ENCODE measurements at regions not wholly inside any gene's neighbourhood (a gene's known extent, or its start where the extent isn't known, plus 50 kb on each side); places are given as distances from the start of the nearest gene placed in this dataset.

DNA sequence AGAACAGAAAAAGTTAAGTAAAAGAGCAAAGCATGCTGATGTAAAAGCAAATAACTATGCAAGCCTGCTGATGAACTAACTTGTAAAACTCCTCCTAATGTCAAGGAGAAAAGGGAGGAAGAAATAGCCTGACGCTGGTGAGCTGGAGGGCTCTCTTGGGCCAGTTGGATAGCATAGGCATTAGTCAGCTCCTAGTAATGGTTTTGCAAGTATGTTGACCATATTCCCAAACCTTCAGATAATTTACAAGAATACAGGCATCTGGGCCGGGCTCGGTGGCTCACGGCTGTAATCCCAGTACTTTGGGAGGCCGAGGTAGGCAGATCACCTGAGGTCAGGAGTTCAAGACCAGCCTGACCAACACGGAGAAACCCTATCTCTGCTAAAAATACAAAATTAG is 871.4 kb downstream of the C12orf50 start:
- no peak overlapping the region for H3K4me3 ChIP-seq (replicated peaks; ENCODE audit: low read depth, low read length)
- TF ChIP-seq, protein P1, sequence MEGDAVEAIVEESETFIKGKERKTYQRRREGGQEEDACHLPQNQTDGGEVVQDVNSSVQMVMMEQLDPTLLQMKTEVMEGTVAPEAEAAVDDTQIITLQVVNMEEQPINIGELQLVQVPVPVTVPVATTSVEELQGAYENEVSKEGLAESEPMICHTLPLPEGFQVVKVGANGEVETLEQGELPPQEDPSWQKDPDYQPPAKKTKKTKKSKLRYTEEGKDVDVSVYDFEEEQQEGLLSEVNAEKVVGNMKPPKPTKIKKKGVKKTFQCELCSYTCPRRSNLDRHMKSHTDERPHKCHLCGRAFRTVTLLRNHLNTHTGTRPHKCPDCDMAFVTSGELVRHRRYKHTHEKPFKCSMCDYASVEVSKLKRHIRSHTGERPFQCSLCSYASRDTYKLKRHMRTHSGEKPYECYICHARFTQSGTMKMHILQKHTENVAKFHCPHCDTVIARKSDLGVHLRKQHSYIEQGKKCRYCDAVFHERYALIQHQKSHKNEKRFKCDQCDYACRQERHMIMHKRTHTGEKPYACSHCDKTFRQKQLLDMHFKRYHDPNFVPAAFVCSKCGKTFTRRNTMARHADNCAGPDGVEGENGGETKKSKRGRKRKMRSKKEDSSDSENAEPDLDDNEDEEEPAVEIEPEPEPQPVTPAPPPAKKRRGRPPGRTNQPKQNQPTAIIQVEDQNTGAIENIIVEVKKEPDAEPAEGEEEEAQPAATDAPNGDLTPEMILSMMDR (IDR thresholded peaks at IDR 0.05; ENCODE audit: low read depth, low read length, missing control alignments): no peak
- DNase-seq (ENCODE audit: extremely low read depth, low read depth): no peak

DNA sequence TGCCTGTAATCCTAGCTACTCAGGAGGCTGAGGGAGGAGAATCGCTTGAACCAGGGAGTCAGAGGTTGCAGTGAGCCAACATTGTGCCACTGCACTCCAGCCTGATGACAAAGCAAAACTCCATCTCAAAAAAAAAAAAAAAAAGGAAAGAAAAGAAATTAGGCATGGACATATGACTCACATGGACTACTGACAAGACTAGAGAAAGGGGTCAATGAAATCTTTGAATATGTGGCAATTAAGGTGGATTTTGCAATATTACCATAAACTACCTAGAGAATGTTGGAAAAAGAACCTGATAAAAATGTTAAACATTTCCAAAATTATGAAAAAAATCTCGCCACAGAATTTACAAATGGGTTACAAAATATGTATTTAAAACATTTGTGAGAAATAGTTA is 873.6 kb downstream of the C12orf50 start:
- no peak overlapping the region for H3K4me3 ChIP-seq (replicated peaks; ENCODE audit: low read depth, low read length)
- TF ChIP-seq, protein P1 (IDR thresholded peaks at IDR 0.05; ENCODE audit: low read depth, low read length, missing control alignments): no peak
- no peak for DNase-seq (ENCODE audit: extremely low read depth, low read depth)

DNA sequence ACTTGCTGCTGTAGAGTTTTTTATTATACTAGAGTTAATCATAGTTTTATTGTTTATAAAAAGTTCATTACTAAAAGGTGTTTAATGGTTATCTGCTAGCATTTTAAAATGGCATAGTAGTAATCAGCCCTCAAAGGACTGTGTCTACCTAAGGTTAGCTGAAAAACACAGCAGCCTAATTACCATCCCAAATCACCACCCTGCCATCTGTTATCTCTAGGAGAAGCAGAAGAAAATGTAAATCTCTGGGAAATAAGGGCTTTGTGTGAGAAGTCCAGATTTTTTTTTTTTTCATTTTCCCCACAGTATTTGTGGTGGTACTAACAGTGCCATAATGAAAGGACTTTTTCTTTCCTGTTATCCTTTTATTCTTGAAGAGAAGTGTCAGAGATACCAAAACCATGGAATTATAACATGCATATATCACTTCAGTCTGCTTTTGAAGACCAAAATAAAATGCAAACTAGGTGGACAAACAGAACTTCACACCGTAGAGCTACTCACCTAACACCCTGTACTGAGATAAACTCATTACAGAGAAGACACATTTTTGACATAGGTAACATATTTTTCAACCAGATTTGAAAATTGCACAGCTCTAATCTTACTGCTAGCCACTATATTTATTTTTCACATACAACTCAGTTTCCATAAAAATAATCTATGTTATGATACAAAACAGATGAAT is 876.2 kb downstream of the C12orf50 start:
- H3K4me3 ChIP-seq (replicated peaks; ENCODE audit: low read depth, low read length): no peak overlapping the region
- TF ChIP-seq, protein P1 (IDR thresholded peaks at IDR 0.05; ENCODE audit: low read depth, low read length, missing control alignments): no peak
- no peak for DNase-seq (ENCODE audit: extremely low read depth, low read depth)

DNA sequence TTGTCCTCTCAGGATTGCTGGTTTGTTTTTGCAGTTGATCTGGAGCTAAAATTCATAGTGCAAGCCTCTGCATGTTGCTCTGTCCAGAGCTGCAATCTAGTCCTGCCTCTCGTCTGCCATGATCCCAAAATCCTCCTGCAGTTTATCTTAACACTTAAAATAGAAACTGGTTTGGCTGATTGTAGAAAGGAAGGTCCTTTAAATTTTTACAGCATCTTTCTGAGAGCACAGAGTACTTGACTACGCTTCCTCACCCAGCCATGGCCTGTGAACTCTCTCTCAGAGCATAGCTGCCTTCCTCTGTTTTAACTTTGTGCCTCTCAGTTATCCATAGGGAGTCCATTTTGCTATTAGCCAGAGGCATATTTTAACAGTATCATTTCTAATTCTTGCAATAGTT is 877.1 kb downstream of the C12orf50 start:
- H3K4me3 ChIP-seq (replicated peaks; ENCODE audit: low read depth, low read length): no peak overlapping the region
- TF ChIP-seq, protein P1 (IDR thresholded peaks at IDR 0.05; ENCODE audit: low read depth, low read length, missing control alignments): no peak
- no peak for DNase-seq (ENCODE audit: extremely low read depth, low read depth)

DNA sequence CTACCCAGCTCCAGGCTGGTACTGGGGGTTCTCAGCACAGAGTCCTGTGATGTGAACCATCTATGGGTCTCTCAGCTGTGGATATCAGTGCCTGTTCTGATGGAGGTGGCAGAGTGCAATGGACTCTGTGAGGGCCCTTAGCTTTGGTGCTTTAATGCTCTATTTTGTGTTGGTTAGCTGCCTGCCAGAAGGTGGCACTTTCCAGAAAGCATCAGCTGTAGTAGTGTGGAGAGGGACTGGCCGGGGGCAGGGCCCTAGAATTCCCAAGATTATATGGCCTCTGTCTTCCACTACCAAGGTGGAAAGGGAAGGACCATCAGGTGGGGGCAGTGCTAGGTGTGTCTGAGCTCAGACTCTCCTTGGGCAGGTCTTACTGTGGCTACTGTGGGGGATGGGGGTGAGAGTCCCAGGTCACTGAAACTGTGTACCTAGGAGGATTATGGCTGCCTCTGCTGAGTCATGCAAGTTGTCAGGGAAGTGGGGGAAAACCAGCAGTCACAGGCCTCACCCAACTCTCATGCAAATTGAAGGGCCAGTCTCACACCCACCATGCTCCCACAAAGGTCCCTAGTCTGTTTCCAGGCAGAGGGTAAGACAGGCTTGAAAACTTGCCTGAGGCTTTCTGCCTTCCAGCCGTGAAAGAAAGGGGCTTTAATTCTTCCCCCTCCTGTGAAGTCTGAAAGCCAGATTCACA is 878.1 kb downstream of the C12orf50 start:
- no peak overlapping the region for H3K4me3 ChIP-seq (replicated peaks; ENCODE audit: low read depth, low read length)
- no peak for DNase-seq (ENCODE audit: extremely low read depth, low read depth)
- TF ChIP-seq, protein P1 (IDR thresholded peaks at IDR 0.05; ENCODE audit: low read depth, low read length, missing control alignments): no peak

DNA sequence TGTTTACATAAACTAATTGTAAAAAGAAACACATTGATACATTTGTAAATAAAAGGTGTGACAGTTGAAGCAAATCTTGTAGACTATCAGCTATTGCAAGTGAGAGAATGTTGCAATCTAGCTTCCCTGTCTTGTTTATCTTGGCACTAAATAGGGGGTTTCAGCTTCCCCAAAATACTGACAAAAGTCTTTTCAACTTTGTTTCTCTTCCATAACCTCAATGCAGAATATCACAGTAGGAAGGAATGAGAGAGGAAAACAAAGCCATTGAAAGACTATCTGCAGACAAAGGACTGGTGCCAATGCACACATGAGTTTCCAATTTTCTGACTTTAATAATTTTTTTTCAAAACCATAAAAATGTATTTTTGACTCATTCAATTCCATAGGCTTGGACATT is 886.2 kb upstream of the MGAT4C start:
- TF ChIP-seq, protein P1 (IDR thresholded peaks at IDR 0.05; ENCODE audit: low read depth, low read length, missing control alignments): no peak
- H3K4me3 ChIP-seq (replicated peaks; ENCODE audit: low read depth, low read length): no peak overlapping the region
- no peak for DNase-seq (ENCODE audit: extremely low read depth, low read depth)

Data from HFF-Myc (cell line).